ENCODE measurements at regions not wholly inside any gene's neighbourhood (a gene's known extent, or its start where the extent isn't known, plus 50 kb on each side); places are given as distances from the start of the nearest gene placed in this dataset.

- ChIA-PET POLR2A (interaction anchor here (0.7 to 1.6 kb wide), 4 partner anchors 30 to 716 kb away, joined by 3 to 4 read pairs (median 4); a partner anchor contains a TSS), CTCF (ENCODE audit: low intra/inter-chr PET ratio, low total read pairs) (no interaction called here)
- in situ Hi-C loops (cut with HindIII; ENCODE audit: extremely low pct_ligation_motif_present, low pct_unique_long_range_greater_than_20kb) (loop anchor here (10.0 kb wide), 2 partner anchors 328 to 728 kb away; no protein-coding TSS in a partner anchor), intact Hi-C loops (cut with micrococcal nuclease; ENCODE audit: unreplicated experiment) (loop anchor here (5.0 kb wide), 2 partner anchors 50 to 725 kb away; no protein-coding TSS in a partner anchor)
- Histone ChIP-seq H3K4me2 (ENCODE audit: low read depth, low read length) (peak overlapping the region; percentile 98), H3K79me2 (ENCODE audit: insufficient read depth, low read length) (no peaks in the 10 kb centered on the region), H4K20me1 (ENCODE audit: insufficient read depth, low read length) (no peaks in the 10 kb centered on the region), H3K4me3 (replicated peaks in 1 of 3; ENCODE audit: insufficient read depth in 1 of 3, low read depth in 2 of 3, low read length in 3 of 3) (peak overlapping the region; percentile 86 to 100 (median 97)), H3K36me3 (replicated peaks in 1 of 2; ENCODE audit: control insufficient read depth in 1 of 2, insufficient read depth in 2 of 2, low read length in 2 of 2) (no peaks in the 10 kb centered on the region), H2AFZ (ENCODE audit: low read length) (peak overlapping the region; percentile 98), H3K9me3 (ENCODE audit: low read length) (no peaks in the 10 kb centered on the region), H3K27ac (ENCODE audit: extremely low read length, insufficient read depth, low read length) (peak overlapping the region; percentile 50), H3K9ac (ENCODE audit: insufficient read depth, low read depth, low read length) (peak overlapping the region; percentile 72), H3K27me3 (ENCODE audit: control insufficient read depth in 1 of 2, insufficient read depth in 2 of 2, low read length in 2 of 2) (peaks cover 0 to 8% of the 10 kb centered on the region in 2 experiments; a peak in 2 of 5 replicates), H3K4me1 (ENCODE audit: insufficient read depth, low read length) (peaks cover 19% of the 10 kb centered on the region)
- peak; percentile 17; the same call in 1 of the 3 replicates for ATAC-seq
- peak; percentile 45 for DNase-seq (ENCODE audit: low spot score)
- FAIRE-seq = peak; percentile 28
- no TSS peak for BruUV-seq (replicated peaks)
- WGBS (ENCODE audit: low lambda C conversion rate) = 6% methylated on average over 38 of the region's 38 CpGs
- TF ChIP-seq, protein P1, sequence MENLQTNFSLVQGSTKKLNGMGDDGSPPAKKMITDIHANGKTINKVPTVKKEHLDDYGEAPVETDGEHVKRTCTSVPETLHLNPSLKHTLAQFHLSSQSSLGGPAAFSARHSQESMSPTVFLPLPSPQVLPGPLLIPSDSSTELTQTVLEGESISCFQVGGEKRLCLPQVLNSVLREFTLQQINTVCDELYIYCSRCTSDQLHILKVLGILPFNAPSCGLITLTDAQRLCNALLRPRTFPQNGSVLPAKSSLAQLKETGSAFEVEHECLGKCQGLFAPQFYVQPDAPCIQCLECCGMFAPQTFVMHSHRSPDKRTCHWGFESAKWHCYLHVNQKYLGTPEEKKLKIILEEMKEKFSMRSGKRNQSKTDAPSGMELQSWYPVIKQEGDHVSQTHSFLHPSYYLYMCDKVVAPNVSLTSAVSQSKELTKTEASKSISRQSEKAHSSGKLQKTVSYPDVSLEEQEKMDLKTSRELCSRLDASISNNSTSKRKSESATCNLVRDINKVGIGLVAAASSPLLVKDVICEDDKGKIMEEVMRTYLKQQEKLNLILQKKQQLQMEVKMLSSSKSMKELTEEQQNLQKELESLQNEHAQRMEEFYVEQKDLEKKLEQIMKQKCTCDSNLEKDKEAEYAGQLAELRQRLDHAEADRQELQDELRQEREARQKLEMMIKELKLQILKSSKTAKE (CRISPR knock-in tag; IDR thresholded peaks at IDR 0.05; ENCODE audit: borderline replicate concordance) = no peak
- TF ChIP-seq FOXP1 (IDR thresholded peaks at IDR 0.05) = no peak
- TF ChIP-seq FOXP1 (CRISPR knock-in tag; IDR thresholded peaks at IDR 0.05) = no peak
- no peak for TF ChIP-seq HMG20A (CRISPR knock-in tag; IDR thresholded peaks at IDR 0.05; ENCODE audit: borderline replicate concordance)
- TF ChIP-seq, protein P2, sequence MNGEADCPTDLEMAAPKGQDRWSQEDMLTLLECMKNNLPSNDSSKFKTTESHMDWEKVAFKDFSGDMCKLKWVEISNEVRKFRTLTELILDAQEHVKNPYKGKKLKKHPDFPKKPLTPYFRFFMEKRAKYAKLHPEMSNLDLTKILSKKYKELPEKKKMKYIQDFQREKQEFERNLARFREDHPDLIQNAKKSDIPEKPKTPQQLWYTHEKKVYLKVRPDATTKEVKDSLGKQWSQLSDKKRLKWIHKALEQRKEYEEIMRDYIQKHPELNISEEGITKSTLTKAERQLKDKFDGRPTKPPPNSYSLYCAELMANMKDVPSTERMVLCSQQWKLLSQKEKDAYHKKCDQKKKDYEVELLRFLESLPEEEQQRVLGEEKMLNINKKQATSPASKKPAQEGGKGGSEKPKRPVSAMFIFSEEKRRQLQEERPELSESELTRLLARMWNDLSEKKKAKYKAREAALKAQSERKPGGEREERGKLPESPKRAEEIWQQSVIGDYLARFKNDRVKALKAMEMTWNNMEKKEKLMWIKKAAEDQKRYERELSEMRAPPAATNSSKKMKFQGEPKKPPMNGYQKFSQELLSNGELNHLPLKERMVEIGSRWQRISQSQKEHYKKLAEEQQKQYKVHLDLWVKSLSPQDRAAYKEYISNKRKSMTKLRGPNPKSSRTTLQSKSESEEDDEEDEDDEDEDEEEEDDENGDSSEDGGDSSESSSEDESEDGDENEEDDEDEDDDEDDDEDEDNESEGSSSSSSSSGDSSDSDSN (CRISPR knock-in tag; IDR thresholded peaks at IDR 0.05) = no peak
- no peak; the same call in 1 of the 2 replicates for TF ChIP-seq ZNF264 (CRISPR knock-in tag; IDR thresholded peaks at IDR 0.05)
- peak; percentile 42 for TF ChIP-seq ZNF614 (CRISPR knock-in tag; IDR thresholded peaks at IDR 0.05; ENCODE audit: borderline replicate concordance)
- peak; percentile 37 for TF ChIP-seq CREM (IDR thresholded peaks at IDR 0.05)
- TF ChIP-seq CREM (CRISPR knock-in tag; IDR thresholded peaks at IDR 0.05) = no peak
- TF ChIP-seq ZBTB20 (CRISPR knock-in tag; IDR thresholded peaks at IDR 0.05; ENCODE audit: borderline replicate concordance, low read depth) = peak; percentile 46; the same call in 1 of the 2 replicates
- peak; percentile 47 for TF ChIP-seq ZGPAT (CRISPR knock-in tag; IDR thresholded peaks at IDR 0.05)
- peak; percentile 38; the same call in 1 of the 2 replicates for TF ChIP-seq KAT8 (CRISPR knock-in tag; IDR thresholded peaks at IDR 0.05)
- no peak for TF ChIP-seq ZNF441 (CRISPR knock-in tag; IDR thresholded peaks at IDR 0.05; ENCODE audit: borderline replicate concordance)
- peak; percentile 61 for TF ChIP-seq PHF5A (CRISPR knock-in tag; IDR thresholded peaks at IDR 0.05; ENCODE audit: low read depth, unreplicated experiment)
- TF ChIP-seq REPIN1 (CRISPR knock-in tag; IDR thresholded peaks at IDR 0.05; ENCODE audit: borderline replicate concordance, low read depth) = 0 out of 2 replicates have a peak, but pooled peaks have one; percentile 29
- TF ChIP-seq PHF8 (CRISPR knock-in tag; IDR thresholded peaks at IDR 0.05) = peak; percentile 14
- 0 out of 2 replicates have a peak, but pooled peaks have one; percentile 7 for TF ChIP-seq ZNF317 (CRISPR knock-in tag; IDR thresholded peaks at IDR 0.05)
- 0 out of 2 replicates have a peak, but pooled peaks have one; percentile 33 for TF ChIP-seq NFIC (IDR thresholded peaks at IDR 0.05; ENCODE audit: low read length)
- TF ChIP-seq ZNF367 (CRISPR knock-in tag; IDR thresholded peaks at IDR 0.05; ENCODE audit: borderline replicate concordance) = no peak
Measured at GRCh38 chr6:27176523-27177484, 70.7 kb upstream of the PRSS16 start.

Measured in HepG2 (cell line).